Thyroid gland (tissue), 4 donors: ENCODE measurements at regions not wholly inside any gene's neighbourhood (a gene's known extent, or its start where the extent isn't known, plus 50 kb on each side); places are given as distances from the start of the nearest gene placed in this dataset.
A peak's percentile ranks its signal among the peaks of the same experiment; 100 is the strongest.

Experiments
- DNase-seq, 2 donors: peaks; one replicate each; pipeline ENCODE4 v3.0.0-alpha.2; 2019
- H3K27ac ChIP-seq, 3 donors: fragments of 200-600 bp; sonication (generic); 1 replicate in 2 of 3; 2 replicates in 1 of 3; pipeline ENCODE4 v1.5.1; 2016 to 2019; ENCODE audit warnings: mild to moderate bottlenecking in 1 of 3, moderate library complexity in 1 of 3
- H3K27me3 ChIP-seq: fragments of 200-600 bp; sonication (generic); one replicate; pipeline ENCODE4 v1.5.1; 2019
- H3K36me3 ChIP-seq, 2 donors: fragments of 200-600 bp; sonication (generic); one replicate each; pipeline ENCODE4 v1.5.1; 2016 to 2019
- H3K4me1 ChIP-seq, 2 donors: fragments of 200-600 bp; sonication (generic); one replicate each; pipeline ENCODE4 v1.5.1; 2017 to 2019
- H3K4me3 ChIP-seq, 3 donors: fragments of 200-600 bp; sonication (generic); replicated peaks in 1 of 3; 1 replicate in 2 of 3; 2 replicates in 1 of 3; pipeline ENCODE4 v1.5.1; 2016; ENCODE audit warnings: mild to moderate bottlenecking in 1 of 3
- H3K9me3 ChIP-seq: fragments of 200-600 bp; sonication (generic); one replicate; pipeline ENCODE4 v1.5.1; 2017
- CTCF ChIP-seq, 6 experiments: fragments of 200-600 bp in 3 of 6; fragments of 450-650 bp in 3 of 6; sonication (generic) in 3 of 6; IDR thresholded peaks; one replicate each; pipeline ENCODE4 v1.5.1; 2016 to 2019; ENCODE audit warnings: antibody characterized with exemption in 6 of 6, mild to moderate bottlenecking in 2 of 6, inconsistent platforms in 1 of 6, moderate library complexity in 1 of 6
- POLR2A ChIP-seq, 2 donors: fragments of 450-650 bp; IDR thresholded peaks; one replicate each; pipeline ENCODE4 v1.6.1; 2017; ENCODE audit warnings: antibody characterized with exemption in 2 of 2, mild to moderate bottlenecking in 2 of 2, moderate library complexity in 1 of 2
- WGBS, 2 donors: methylation state at CpG; one replicate each; pipeline ENCODE4 v1.1.5; 2017; 5-methylcytosine and 5-hydroxymethylcytosine counted together
- intact Hi-C: fragments of 100-400 bp; cut with DNase I; formaldehyde crosslinking; loops from one replicate; pipeline ENCODE4 v1.15.1; 2023

GRCh38 chr19:33906578-33907335 lies 110.1 kb downstream of the KCTD15 start:
- no peaks in the 10 kb centered on the region for H3K36me3 ChIP-seq
- H3K4me1 ChIP-seq = peaks cover 6 to 15% of the 10 kb centered on the region in 2 donors
- TF ChIP-seq CTCF (IDR thresholded peaks at IDR 0.05) (no peak), POLR2A (IDR thresholded peaks at IDR 0.05) (no peak)
- no peaks in the 10 kb centered on the region for H3K27me3 ChIP-seq
- peak overlapping the region in 2 of 3 donors; percentile 44 to 52 for H3K4me3 ChIP-seq
- H3K27ac ChIP-seq = peak overlapping the region; percentile 42 to 83 (median 42)
- no peaks in the 10 kb centered on the region for H3K9me3 ChIP-seq
- 19 to 23% methylated on average over 5 to 9 of the region's 59 CpGs for WGBS, 2 donors
- intact Hi-C loops = loop anchor here (5.0 kb wide), 1 partner anchor 104 kb away; no protein-coding TSS in a partner anchor
- DNase-seq = peak in 1 of 2 donors; percentile 20

GRCh38 chr19:33910922-33911321 lies 114.3 kb downstream of the KCTD15 start:
- intact Hi-C loops = no loop called here
- no peak for DNase-seq
- 91 to 96% methylated on average over 7 of the region's 7 CpGs for WGBS, 2 donors

GRCh38 chr19:33914599-33914998 lies 117.9 kb downstream of the KCTD15 start:
- Histone ChIP-seq H3K9me3 (no peaks in the 10 kb centered on the region), H3K4me3 (no peak overlapping the region), H3K36me3 (no peaks in the 10 kb centered on the region), H3K27me3 (no peaks in the 10 kb centered on the region), H3K4me1 (no peaks in the 10 kb centered on the region), H3K27ac (no peak overlapping the region)
- WGBS, 2 donors = 70 to 79% methylated on average over 9 of the region's 9 CpGs
- intact Hi-C loops = no loop called here
- no peak for DNase-seq
- TF ChIP-seq CTCF (IDR thresholded peaks at IDR 0.05) (no peak), POLR2A (IDR thresholded peaks at IDR 0.05) (no peak)

More at GRCh38 chr19:33910922-33911321, 114.3 kb downstream of the KCTD15 start:
- TF ChIP-seq POLR2A (IDR thresholded peaks at IDR 0.05) = no peak
- no peak for TF ChIP-seq CTCF (IDR thresholded peaks at IDR 0.05)
- H3K27ac ChIP-seq = no peak overlapping the region
- H3K36me3 ChIP-seq = no peaks in the 10 kb centered on the region
- H3K4me3 ChIP-seq = no peak overlapping the region
- H3K4me1 ChIP-seq = peaks cover 6 to 10% of the 10 kb centered on the region in 2 donors
- no peaks in the 10 kb centered on the region for H3K9me3 ChIP-seq
- no peaks in the 10 kb centered on the region for H3K27me3 ChIP-seq

- 90 to 92% methylated on average over 1 of the region's 1 CpG for WGBS, 2 donors
- intact Hi-C loops = no loop called here
- TF ChIP-seq POLR2A (IDR thresholded peaks at IDR 0.05) = no peak
- Histone ChIP-seq H3K4me3 (no peak overlapping the region), H3K4me1 (no peaks in the 10 kb centered on the region), H3K9me3 (no peaks in the 10 kb centered on the region), H3K36me3 (no peaks in the 10 kb centered on the region), H3K27ac (no peak overlapping the region), H3K27me3 (no peaks in the 10 kb centered on the region)
- no peak for DNase-seq
Observed at GRCh38 chr19:33916792-33917191, 120.1 kb downstream of the KCTD15 start.

- 86 to 93% methylated on average over 1 of the region's 1 CpG for WGBS, 2 donors
- intact Hi-C loops = no loop called here
- TF ChIP-seq CTCF (IDR thresholded peaks at IDR 0.05) (no peak), POLR2A (IDR thresholded peaks at IDR 0.05) (no peak)
Observed at GRCh38 chr19:33919291-33919690, 122.6 kb downstream of the KCTD15 start.

More at GRCh38 chr19:33919291-33919690, 122.6 kb downstream of the KCTD15 start:
- H3K4me3 ChIP-seq = no peak overlapping the region
- H3K27ac ChIP-seq = no peak overlapping the region
- H3K4me1 ChIP-seq = no peaks in the 10 kb centered on the region
- no peaks in the 10 kb centered on the region for H3K27me3 ChIP-seq
- no peaks in the 10 kb centered on the region for H3K36me3 ChIP-seq
- no peak for DNase-seq
- no peaks in the 10 kb centered on the region for H3K9me3 ChIP-seq
